NCI-H774 (cell line): ENCODE measurements at regions not wholly inside any gene's neighbourhood (a gene's known extent, or its start where the extent isn't known, plus 50 kb on each side); places are given as distances from the start of the nearest gene placed in this dataset.

Source experiments
- DNase-seq: peaks from one replicate; lab custom pipeline; 2025; lab: John Stamatoyannopoulos, UW

GRCh38 chr11:70764356-70764905 lies 366.1 kb downstream of the CTTN start:
- no peak for DNase-seq

GRCh38 chr11:70766901-70767300 lies 368.6 kb downstream of the CTTN start:
- no peak for DNase-seq

- DNase-seq = no peak
Measured at GRCh38 chr11:70768346-70769095, 370.2 kb downstream of the CTTN start.

GRCh38 chr11:70769106-70769505 lies 370.8 kb downstream of the CTTN start:
- no peak for DNase-seq

- no peak for DNase-seq
Measured at GRCh38 chr11:70769521-70769920, 371.2 kb downstream of the CTTN start.

GRCh38 chr11:70771099-70771885 lies 373.0 kb downstream of the CTTN start:
- DNase-seq = no peak

GRCh38 chr11:70772950-70773349 lies 374.6 kb downstream of the CTTN start:
- no peak for DNase-seq

GRCh38 chr11:70775386-70776075 lies 377.2 kb downstream of the CTTN start:
- DNase-seq = no peak

- no peak for DNase-seq
Measured at GRCh38 chr11:70776914-70777532, 378.7 kb downstream of the CTTN start.

GRCh38 chr11:70778883-70779282 lies 380.6 kb downstream of the CTTN start:
- DNase-seq = no peak

GRCh38 chr11:70779433-70780245 lies 381.3 kb downstream of the CTTN start:
- DNase-seq = no peak

- no peak for DNase-seq
Measured at GRCh38 chr11:70780246-70780535, 381.9 kb downstream of the CTTN start.

GRCh38 chr11:70782401-70782913 lies 384.1 kb downstream of the CTTN start:
- no peak for DNase-seq

- no peak for DNase-seq
Measured at GRCh38 chr11:70783356-70783755, 385.0 kb downstream of the CTTN start.

GRCh38 chr11:70783821-70784220 lies 385.5 kb downstream of the CTTN start:
- DNase-seq = no peak

- DNase-seq = no peak
Measured at GRCh38 chr11:70785372-70785771, 387.0 kb downstream of the CTTN start.

- DNase-seq = no peak
Measured at GRCh38 chr11:70786021-70786665, 387.8 kb downstream of the CTTN start.

- DNase-seq = no peak
Measured at GRCh38 chr11:70788248-70789022, 390.1 kb downstream of the CTTN start.

- no peak for DNase-seq
Measured at GRCh38 chr11:70790671-70791300, 392.5 kb downstream of the CTTN start.
